NCI-H2227 treated with DMSO at 0.1 percent for 48 hours (cell line): ENCODE measurements at regions not wholly inside any gene's neighbourhood (a gene's known extent, or its start where the extent isn't known, plus 50 kb on each side); places are given as distances from the start of the nearest gene placed in this dataset.
"Not testable (repeated sequence)": the region's sequence is repeated elsewhere in the genome, so short reads cannot be mapped to it uniquely, and the experiment has no call there.

Experiments used
- DNase-seq: peaks from one replicate; lab custom pipeline; 2025; lab: John Stamatoyannopoulos, UW

DNA sequence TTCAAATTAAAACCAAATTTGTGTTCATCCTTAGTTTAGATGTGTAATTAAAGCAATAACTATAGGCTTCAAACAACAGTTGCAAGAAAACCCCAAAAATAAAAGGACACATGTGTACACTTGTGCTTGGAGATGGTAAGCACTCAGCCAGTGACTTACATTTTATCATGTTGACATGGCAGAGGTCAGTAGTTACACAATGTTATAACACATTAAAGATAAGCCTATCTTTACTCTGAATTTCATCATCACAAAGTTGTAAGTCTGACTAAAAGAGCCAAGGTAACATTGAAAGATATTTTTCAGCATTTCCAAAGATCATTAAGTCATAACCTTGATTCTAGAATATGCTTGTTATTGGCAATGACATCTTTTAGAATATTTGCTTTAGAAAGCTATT lies 98.5 kb upstream of the PNPLA4 start:
- no peak for DNase-seq

DNA sequence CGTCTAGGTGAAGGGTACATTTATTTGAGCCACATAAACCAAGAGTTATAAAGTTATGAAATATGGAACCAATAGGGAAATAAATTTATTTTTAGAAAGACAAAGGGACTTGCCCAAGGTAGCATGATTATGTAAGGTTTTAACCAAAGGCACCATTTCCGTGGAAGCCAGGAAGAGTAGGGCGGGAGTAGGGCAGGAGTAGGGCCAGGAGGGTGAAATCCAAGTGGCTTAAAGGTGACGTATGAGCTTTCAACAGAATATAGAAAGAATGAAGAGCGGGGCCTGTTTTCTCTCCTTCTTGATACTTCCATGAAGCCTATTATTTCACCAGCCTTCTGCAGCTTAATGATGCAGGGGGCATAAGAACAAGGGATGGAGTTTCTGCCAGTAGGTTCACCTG lies 91.7 kb upstream of the PNPLA4 start:
- no peak for DNase-seq

DNA sequence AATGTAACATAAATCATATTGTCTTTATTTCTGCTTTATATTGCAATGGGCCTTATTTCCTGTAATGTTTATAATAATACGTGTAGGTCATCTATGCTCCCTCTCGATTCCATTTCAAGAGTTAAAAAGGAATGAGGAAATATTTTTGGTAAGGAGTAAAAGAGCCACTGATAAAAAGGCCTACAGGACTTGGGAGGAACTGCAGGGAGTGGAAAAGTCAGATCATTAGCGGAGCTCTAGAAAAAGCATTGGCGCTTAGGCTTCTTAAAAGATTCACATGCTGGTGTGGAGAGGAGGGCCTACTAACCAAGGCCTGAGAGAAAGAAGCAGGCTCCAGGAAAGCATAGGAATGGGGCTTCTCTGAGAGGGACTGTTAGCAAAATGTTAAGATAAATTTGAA lies 82.9 kb upstream of the PNPLA4 start:
- DNase-seq: no peak

DNA sequence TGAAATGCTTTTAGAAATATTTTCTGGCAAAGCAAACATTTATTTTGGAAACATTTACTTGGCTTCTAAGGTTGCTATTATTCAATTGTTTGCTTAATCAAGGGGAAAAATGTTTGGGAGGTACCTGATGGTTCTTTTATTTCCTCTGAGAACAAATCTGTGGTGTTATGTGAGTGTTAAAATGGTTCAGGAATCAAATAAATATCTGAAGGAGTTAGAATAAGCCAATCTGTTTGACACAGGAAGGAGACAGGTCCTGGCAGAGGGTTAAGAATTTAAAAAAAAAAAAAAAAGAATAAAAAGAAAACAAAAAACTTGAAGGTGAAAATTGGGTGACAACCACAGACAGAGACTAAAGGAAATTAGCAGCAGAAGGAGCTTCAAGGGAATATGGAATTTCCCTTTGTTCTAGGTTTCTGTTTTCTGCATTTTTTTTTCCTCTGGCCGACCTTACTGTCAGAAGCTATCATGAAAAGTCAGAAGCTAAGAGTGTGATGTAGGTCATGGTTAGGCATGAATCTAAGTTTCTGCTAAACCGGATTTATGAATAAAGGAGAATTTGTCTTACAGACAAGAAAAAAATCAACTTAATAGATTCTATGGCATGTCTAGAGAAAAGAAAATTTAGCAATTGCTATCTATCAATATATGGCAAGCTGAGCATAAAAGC lies 78.6 kb upstream of the PNPLA4 start:
- DNase-seq: no peak

DNA sequence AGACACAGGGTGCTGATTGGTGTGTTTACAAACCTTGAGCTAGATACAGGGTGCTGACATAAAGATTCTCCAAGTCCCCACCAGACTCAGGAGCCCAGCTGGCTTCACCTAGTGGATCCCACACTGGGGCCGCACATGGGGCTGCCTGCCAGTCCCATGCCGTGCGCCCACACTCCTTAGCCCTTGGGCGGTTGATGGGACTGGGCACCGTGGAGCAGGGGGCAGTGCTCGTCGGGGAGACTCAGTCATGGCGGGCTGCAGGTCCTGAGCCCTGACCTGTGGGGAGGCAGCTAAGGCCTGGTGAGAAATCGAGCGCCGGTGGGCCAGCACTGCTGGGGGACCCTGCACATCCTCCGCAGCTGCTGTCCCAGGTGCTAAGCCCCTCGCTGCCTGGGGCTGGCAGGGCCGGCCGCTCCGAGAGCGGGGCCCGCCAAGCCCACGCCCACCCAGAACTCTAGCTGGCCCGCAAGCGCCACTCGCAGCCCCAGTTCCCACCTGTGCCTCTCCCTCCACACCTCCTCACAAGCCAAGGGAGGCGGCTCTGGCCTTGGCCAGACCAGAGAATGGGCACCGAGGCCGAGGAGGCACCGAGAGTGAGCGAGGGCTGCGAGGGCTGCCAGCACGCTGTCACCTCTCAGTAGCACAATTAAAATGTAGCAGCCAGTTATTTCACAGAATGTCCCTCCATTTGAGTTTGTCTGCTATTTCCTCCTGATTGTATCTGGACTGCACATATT lies 76.1 kb upstream of the PNPLA4 start:
- no peak for DNase-seq

DNA sequence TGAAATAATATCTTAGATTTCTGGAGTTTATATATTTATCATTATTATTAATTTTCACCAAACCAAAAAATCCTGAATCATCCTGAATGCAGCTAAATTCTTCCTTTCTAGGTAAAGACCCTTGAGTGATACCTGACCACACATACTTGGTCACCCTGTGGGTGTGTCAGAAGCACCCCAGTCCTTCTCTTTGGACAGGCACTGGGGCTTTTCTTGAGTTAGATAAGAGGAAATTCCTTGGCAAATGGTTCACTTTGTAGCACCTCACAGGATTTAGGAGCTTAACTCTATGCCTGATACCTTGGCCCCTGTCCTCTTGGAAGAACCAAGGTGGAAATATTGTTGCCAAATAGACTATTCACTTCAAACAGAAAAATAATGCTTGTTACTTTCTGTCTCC lies 69.6 kb upstream of the PNPLA4 start:
- no peak for DNase-seq

DNA sequence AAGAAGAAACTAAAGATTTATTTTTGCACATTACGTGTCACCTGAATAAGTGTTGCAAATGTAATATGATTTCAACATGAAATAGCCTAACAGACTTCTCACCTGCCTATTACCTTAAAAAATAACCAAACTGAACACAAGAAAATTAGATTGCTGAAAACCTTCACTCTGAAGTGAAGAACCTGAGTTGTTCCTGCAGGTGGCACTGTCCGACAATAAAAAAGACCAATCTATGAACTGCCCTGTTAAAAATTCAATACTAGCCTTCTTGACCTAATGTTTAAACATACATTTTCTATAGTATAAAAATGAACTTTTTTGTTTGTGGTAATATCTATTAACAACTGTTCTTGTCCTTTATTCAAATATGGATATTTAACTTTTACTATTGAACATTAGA lies 69.2 kb upstream of the PNPLA4 start:
- peak; percentile 79 for DNase-seq

DNA sequence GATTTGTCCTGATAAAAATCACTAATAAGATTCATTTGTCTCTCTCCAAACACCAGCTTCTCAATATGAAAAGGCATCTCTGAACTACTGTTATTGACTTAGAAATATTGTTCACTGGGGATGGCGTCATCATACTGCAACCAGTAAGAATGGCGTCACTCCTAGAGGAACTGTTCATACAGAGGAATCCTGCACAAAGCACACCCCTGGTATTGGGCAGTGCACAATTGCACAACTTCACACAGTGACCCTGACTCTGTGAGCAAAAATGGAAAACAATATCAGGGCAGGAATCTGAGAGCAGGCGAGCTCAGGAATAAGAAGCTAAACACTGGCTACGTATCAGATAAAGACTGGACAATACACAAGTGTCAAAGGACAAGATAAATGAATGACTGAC lies 66.7 kb upstream of the PNPLA4 start:
- no peak for DNase-seq

DNA sequence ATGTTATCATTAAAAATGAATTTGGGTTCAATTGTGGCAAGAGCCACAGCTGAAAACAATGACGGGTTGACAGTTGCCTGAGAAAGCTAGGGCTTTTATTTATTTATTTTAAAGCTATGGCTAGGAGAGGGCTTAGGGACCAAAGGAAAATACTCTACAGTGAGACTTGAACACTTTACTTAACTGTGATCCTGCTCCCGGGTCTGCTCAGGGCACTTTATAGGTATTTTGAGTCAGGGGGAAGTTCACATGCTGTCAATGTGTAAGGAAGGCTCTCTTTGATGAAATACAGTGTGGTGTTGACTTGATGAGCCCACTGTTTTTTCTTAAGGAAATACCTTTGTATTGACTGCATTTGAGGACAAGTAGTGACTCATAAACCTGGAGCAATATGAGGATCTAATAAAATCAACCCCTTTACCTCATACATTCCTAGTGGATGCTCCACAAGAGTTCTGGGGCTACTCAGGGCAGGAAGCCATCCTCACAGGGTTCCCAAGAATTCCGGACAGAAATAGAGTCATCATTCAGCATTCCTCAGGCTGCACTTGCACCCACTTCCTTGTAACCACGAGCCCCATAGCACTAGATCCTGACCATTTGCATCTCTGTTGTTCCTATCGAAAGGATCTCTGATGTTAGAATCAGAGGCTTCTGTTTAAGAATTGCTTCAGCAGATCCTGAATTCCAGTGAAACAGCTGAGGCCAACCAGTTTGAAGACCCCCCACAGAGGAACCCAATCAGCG lies 61.0 kb upstream of the PNPLA4 start:
- not testable (repeated sequence) for DNase-seq

DNA sequence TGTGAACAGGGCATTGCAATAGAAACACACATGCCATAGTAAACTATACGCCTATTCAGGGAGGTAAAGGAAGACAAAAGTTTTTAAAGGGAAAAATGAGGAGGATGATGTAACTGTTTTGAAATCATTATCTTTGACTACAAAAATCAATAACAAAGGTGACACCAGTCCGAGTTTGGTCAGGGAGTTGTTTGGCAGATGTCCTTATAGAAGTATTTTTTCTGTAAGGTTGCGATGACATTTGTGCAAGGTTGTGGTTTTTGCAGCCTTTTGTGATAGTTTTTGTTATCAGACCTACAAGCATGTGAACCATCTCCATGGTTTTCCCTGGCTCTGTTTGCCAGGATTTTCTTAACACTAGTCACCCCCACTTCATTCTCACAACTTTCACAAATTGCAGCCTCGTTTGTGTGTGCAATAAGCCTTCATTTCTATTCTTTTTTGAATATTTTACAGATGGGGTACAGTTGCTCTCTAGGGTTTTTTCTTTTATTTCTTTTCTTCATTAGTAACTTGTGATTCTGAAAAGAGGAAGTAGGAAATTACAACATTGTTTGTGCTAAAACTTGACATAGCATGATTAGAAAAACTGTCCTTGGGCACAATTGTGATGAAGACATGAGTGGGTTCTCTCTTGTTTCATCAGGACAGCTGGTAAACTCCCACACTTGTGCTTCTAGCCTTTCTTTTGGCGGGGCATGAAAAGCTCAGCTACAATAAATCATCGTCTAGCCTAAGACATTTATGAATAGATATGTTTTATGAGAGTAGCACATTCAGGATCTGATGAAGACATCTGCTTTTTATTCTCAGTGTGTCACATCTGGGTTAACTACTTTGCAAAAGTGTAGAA lies 60.2 kb upstream of the PNPLA4 start:
- no peak for DNase-seq

DNA sequence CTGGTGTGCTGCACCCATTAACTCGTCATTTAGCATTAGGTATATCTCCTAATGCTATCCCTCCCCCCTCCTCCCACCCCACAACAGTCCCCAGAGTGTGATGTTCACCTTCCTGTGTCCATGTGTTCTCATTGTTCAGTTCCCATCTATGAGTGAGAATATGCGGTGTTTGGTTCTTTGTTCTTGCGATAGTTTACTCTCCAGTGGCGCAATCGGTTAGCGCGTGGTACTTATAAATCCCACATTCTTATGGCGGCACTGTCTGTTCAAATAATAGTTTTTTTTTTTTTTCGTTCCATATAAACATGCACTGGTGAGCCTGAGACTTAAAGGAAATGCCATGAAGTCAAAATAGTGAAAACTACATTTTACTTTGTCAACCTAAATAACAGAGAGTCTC lies 59.5 kb upstream of the PNPLA4 start:
- not testable (repeated sequence) for DNase-seq

DNA sequence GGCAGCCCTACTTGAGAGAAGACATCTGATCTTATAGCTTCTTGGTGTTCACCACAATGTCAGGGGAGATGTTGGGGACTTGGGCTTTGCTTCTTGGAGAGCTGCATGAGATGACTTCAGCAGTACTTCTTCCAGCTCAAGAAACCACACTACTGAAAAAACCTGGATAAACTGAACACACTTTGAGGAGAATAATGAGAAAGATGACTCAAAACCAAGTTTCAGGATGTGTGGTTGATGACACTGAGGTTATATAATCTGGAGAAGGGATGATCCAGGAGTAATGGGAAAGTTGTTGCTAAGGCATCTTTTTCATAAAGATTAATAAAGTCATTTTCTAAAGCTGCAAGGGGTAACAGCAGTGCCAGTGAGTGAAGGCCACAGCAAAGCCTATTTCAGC lies 58.4 kb upstream of the PNPLA4 start:
- DNase-seq: no peak

DNA sequence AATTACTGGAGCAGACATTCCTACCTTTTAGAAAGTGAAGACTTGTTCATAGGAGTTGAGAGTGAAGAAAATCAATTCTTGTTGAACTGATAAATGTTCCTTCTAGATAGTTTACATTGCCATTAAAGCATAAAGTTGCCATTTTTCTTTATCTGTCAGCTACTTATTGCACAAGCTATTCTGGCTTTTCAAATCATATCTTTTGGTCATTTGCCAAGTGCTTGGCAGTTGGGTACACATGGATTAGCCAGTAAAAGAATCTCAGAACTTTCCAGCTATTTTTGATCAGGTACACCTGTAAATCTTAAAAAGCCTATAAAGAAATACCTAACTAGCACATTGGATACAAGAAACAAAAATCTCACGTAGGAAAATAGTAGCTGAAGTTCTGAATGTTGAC lies 56.4 kb upstream of the PNPLA4 start:
- no peak for DNase-seq
